Panc1 (cell line): ENCODE measurements at regions not wholly inside any gene's neighbourhood (a gene's known extent, or its start where the extent isn't known, plus 50 kb on each side); places are given as distances from the start of the nearest gene placed in this dataset.

Source experiments
- ATAC-seq: fragments of 200-7000 bp; cut with Tn5 transposase; 2 replicates; pipeline ENCODE4 v1.9.1; 2020; ENCODE audit warnings: mild to moderate bottlenecking, moderate library complexity
- BruUV-seq: library from RNA; stranded (reverse); fragments of 400-500 nt; replicated peaks from 2 replicates; lab custom pipeline; 2021; lab: Mats Ljungman, UMichigan
- CTCF ChIA-PET: fragments of 300-600 bp; sonication (Branson Sonifier 250); formaldehyde crosslinking; loops from one replicate; lab custom pipeline; 2022; ENCODE audit warnings: antibody characterized with exemption; lab: Charles Lee
- POLR2A ChIA-PET: fragments of 300-600 bp; sonication (Branson Sonifier 250); formaldehyde crosslinking; loops from one replicate; lab custom pipeline; 2022; ENCODE audit warnings: antibody characterized with exemption; lab: Charles Lee
- DNase-seq: peaks from one replicate; pipeline ENCODE4 v3.0.0-alpha.2; 2010; ENCODE audit warnings: low read depth, low spot score
- H3K27ac ChIP-seq: 2 replicates; pipeline ENCODE4 v1.5.1; 2011; ENCODE audit warnings: mild to moderate bottlenecking, low read length, inconsistent platforms
- H3K27me3 ChIP-seq: fragments of 200-500 bp; sonication (Bioruptor generic); 2 replicates; pipeline ENCODE4 v1.6.0; 2014; ENCODE audit warnings: low read length, inconsistent platforms; ENCODE audit not compliant: control insufficient read depth, insufficient read depth
- H3K36me3 ChIP-seq: fragments of 200-500 bp; sonication (Bioruptor generic); 2 replicates; pipeline ENCODE4 v1.5.1; 2014; ENCODE audit warnings: inconsistent platforms, mild to moderate bottlenecking, low read length, moderate library complexity; ENCODE audit not compliant: control insufficient read depth, insufficient read depth
- H3K4me1 ChIP-seq: 2 replicates; pipeline ENCODE4 v1.5.1; 2011; ENCODE audit warnings: inconsistent platforms, mild to moderate bottlenecking, low read length, moderate library complexity; ENCODE audit not compliant: control insufficient read depth, insufficient read depth
- H3K4me3 ChIP-seq, 2 experiments: 2 replicates each; pipeline ENCODE4 v1.5.1; 2011 to 2012; ENCODE audit warnings: low read depth in 2 of 2, low read length in 2 of 2, mild to moderate bottlenecking in 2 of 2, inconsistent platforms in 1 of 2, moderate library complexity in 1 of 2
- H3K9me3 ChIP-seq: fragments of 200-500 bp; sonication (Bioruptor generic); 2 replicates; pipeline ENCODE4 v1.5.1; 2014; ENCODE audit warnings: low read depth, mild to moderate bottlenecking, inconsistent platforms, low read length, moderate library complexity; ENCODE audit not compliant: control insufficient read depth, insufficient read depth
- POLR2AphosphoS5 ChIP-seq: IDR thresholded peaks from 2 replicates; pipeline ENCODE4 v1.6.1; 2012; ENCODE audit warnings: mild to moderate bottlenecking, low read depth, low read length, moderate library complexity
- REST ChIP-seq, 2 experiments: IDR thresholded peaks; 2 replicates each; pipeline ENCODE4 v1.6.1; 2011 to 2012; ENCODE audit warnings: low read depth in 2 of 2, control low read depth in 1 of 2, low read length in 1 of 2, mild to moderate bottlenecking in 1 of 2, moderate library complexity in 1 of 2; ENCODE audit not compliant: insufficient read depth in 1 of 2
- SIN3A ChIP-seq: IDR thresholded peaks from 2 replicates; pipeline ENCODE4 v1.6.1; 2012; ENCODE audit warnings: low read depth, mild to moderate bottlenecking, low read length, moderate library complexity, borderline replicate concordance; ENCODE audit not compliant: insufficient read depth
- TCF7L2 ChIP-seq: IDR thresholded peaks from 2 replicates; pipeline ENCODE4 v1.6.1; 2011; ENCODE audit warnings: mild to moderate bottlenecking, low read depth, low read length, inconsistent platforms
- in situ Hi-C: cut with HindIII; loops from 2 replicates; pipeline ENCODE4 v1.10.0; 2016; ENCODE audit warnings: low sequenced_read_pairs, low pct_unique_long_range_greater_than_20kb
- intact Hi-C: fragments of 100-400 bp; cut with micrococcal nuclease; formaldehyde crosslinking; loops from one replicate; pipeline ENCODE4 v1.10.0; 2022; ENCODE audit not compliant: unreplicated experiment
- TF ChIP-seq, protein P1 (sequence below): fragments of 450-650 bp; IDR thresholded peaks from 2 replicates; pipeline ENCODE4 v1.5.1; 2017; ENCODE audit warnings: mild to moderate bottlenecking

GRCh38 chr14:62076825-62077605 is 314.8 kb downstream of the SNAPC1 start:
- Histone ChIP-seq H3K9me3 (no peaks in the 10 kb centered on the region), H3K36me3 (no peaks in the 10 kb centered on the region), H3K27ac (no peak overlapping the region), H3K4me3 (no peak overlapping the region), H3K4me1 (no peaks in the 10 kb centered on the region), H3K27me3 (no peaks in the 10 kb centered on the region)
- ChIA-PET CTCF (interaction anchor here (0.7 kb wide), 1 partner anchor 25 kb away, joined by 3 read pairs; no protein-coding TSS in a partner anchor), POLR2A (no interaction called here)
- DNase-seq, result no peak
- ATAC-seq, result no peak
- in situ Hi-C loops (no loop called here), intact Hi-C loops (no loop called here)
- BruUV-seq, result no TSS peak
- TF ChIP-seq POLR2AphosphoS5, result no peak

- DNase-seq (no peak), ATAC-seq (no peak)
- Histone ChIP-seq H3K4me1 (no peaks in the 10 kb centered on the region), H3K4me3 (no peak overlapping the region), H3K27me3 (no peaks in the 10 kb centered on the region), H3K27ac (no peak overlapping the region), H3K36me3 (no peaks in the 10 kb centered on the region), H3K9me3 (no peaks in the 10 kb centered on the region)
- in situ Hi-C loops, result no loop called here
- ChIA-PET CTCF (interaction anchor here (0.7 kb wide), 1 partner anchor 26 kb away, joined by 3 read pairs; no protein-coding TSS in a partner anchor), POLR2A (interaction anchor here (0.6 kb wide), 1 partner anchor 60 kb away, joined by 12 read pairs; no protein-coding TSS in a partner anchor)
- BruUV-seq, result no TSS peak
- TF ChIP-seq SIN3A, result no peak
- no peak for TF ChIP-seq TCF7L2
- TF ChIP-seq POLR2AphosphoS5, result no peak
- TF ChIP-seq, protein P1, sequence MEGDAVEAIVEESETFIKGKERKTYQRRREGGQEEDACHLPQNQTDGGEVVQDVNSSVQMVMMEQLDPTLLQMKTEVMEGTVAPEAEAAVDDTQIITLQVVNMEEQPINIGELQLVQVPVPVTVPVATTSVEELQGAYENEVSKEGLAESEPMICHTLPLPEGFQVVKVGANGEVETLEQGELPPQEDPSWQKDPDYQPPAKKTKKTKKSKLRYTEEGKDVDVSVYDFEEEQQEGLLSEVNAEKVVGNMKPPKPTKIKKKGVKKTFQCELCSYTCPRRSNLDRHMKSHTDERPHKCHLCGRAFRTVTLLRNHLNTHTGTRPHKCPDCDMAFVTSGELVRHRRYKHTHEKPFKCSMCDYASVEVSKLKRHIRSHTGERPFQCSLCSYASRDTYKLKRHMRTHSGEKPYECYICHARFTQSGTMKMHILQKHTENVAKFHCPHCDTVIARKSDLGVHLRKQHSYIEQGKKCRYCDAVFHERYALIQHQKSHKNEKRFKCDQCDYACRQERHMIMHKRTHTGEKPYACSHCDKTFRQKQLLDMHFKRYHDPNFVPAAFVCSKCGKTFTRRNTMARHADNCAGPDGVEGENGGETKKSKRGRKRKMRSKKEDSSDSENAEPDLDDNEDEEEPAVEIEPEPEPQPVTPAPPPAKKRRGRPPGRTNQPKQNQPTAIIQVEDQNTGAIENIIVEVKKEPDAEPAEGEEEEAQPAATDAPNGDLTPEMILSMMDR, result no peak
- TF ChIP-seq REST (IDR thresholded peaks at IDR 0.05; ENCODE audit: insufficient read depth in 1 of 2, low read depth in 2 of 2, low read length in 1 of 2), result no peak
- intact Hi-C loops, result no loop called here
Measured at GRCh38 chr14:62077676-62078261, 315.5 kb downstream of the SNAPC1 start.

- in situ Hi-C loops (no loop called here), intact Hi-C loops (no loop called here)
- BruUV-seq, result no TSS peak
- H3K27ac ChIP-seq, result no peak overlapping the region
- no peaks in the 10 kb centered on the region for H3K27me3 ChIP-seq
- H3K4me3 ChIP-seq, result no peak overlapping the region
- no peak for ATAC-seq
- no peaks in the 10 kb centered on the region for H3K36me3 ChIP-seq
- CTCF ChIA-PET, result no interaction called here
- H3K4me1 ChIP-seq, result no peaks in the 10 kb centered on the region
- TF ChIP-seq, protein P1, result no peak
- TF ChIP-seq POLR2AphosphoS5 (no peak), REST (IDR thresholded peaks at IDR 0.05; ENCODE audit: insufficient read depth in 1 of 2, low read depth in 2 of 2, low read length in 1 of 2) (no peak), SIN3A (no peak), TCF7L2 (no peak)
- no peaks in the 10 kb centered on the region for H3K9me3 ChIP-seq
- POLR2A ChIA-PET, result no interaction called here
- no peak for DNase-seq
Measured at GRCh38 chr14:62079038-62079437, 316.8 kb downstream of the SNAPC1 start.
